NCI-H128 (cell line): ENCODE measurements at regions not wholly inside any gene's neighbourhood (a gene's known extent, or its start where the extent isn't known, plus 50 kb on each side); places are given as distances from the start of the nearest gene placed in this dataset.
"Not testable (repeated sequence)": the region's sequence is repeated elsewhere in the genome, so short reads cannot be mapped to it uniquely, and the experiment has no call there.

ENCODE experiments used
- DNase-seq: peaks from one replicate; lab custom pipeline; 2025; ENCODE audit not compliant: unreplicated experiment; lab: John Stamatoyannopoulos, UW

DNA sequence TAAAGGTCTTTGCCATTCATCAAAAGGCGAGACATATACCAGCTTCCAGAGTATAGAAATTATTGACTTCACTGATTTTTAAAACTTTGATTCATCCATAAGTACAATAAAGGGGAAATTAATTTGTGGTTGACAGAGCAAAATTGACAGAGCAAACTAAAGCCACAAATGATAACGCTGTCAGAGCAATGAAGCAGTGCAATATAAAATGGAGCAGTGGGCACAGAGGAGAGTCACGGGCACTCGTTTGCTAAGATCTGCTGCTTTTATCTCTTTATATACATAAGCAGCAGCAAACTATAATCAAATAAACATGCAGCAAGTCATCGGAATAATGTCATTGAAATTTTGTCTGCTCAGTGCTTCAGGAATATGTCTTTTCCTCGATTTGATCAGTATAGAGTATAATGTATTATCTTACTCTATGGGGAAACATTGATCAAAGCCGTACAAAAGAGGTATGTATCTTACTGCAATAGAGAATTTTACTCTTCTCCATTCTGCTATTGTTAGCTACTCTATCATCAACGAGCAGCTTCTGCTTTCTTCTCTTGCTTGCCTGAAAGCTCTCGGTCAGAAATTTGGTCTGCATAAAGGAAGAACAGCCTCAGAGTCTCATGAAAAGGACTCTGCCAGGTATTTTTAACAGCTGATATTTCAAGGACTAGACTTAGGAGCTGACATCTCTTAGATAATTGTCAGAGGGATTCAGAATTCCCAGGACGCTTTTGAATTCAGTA is 546.0 kb upstream of the ARID1B start:
- no peak for DNase-seq

DNA sequence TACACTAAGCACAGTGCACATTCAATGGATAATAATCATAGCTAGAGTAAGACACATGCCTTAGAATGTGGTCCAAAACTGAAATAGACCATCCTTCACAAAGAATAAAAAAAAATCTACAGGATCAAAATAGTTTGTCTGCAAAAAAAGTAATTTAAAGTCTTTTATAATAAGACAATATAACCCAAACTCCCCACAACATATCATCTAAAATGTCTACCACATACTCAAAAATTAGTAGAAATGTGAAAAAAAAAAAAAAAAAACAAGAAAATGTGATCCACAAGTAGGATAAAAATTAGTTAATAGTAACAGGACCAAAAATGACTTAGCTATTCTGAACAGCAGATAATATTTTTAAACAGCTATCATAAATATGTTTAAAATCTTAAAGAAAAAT is 557.2 kb upstream of the ARID1B start:
- no peak for DNase-seq

DNA sequence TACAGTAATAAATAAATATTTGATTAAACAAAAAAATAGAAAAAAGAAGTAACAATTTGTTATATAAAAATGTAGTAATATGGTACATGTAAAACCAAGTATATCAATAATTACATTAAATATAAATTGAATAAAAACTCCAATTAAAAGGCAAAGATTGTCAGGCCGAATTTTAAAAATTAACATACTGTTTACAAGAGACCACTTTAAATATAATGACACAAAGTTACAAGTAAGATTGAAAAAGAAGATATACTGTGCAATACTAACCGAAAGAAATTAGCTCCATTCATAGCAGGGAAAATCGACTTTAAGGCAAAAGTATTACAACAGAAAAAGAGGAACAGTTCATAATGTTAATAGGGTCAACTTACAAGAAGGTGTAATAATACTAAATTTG is 571.5 kb upstream of the ARID1B start:
- DNase-seq, result no peak

DNA sequence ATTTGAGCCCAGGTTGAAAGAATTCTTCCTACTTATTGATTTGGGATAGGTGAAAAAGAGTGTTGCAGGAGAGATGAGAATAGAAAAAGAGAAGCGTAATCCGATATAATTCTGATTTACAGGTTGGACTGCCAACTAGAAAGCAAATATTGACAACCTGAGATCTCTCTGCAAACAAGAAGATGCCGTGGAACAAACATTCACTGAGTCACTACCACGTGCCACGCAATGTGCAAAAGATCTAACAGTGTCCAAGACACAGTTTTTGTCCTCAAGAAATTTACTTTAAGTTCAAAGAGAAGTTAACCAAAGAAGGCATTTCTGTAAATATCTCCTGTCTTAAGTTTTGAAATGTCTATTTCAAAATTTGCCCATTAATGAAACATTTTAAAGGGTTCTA is 578.0 kb upstream of the ARID1B start:
- DNase-seq, result no peak

DNA sequence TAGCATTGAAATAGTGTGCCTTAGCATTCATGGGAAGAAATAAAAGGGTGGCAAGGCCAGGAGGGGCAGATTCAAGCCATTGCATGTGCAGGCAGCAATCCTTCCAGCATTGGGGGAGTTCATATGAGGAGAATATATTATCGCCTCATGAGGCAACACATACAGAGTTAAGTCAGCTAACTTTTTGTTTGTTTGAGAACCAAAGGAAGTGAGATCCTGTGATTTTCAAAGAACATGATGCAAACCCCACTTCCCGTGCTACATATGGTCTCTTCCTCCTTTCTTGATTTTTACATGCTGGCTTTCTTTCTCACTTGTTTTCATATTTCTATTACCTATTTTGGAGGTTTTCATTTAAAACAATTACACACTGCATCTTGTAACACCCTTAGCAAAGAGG is 579.7 kb upstream of the ARID1B start:
- DNase-seq, result no peak

DNA sequence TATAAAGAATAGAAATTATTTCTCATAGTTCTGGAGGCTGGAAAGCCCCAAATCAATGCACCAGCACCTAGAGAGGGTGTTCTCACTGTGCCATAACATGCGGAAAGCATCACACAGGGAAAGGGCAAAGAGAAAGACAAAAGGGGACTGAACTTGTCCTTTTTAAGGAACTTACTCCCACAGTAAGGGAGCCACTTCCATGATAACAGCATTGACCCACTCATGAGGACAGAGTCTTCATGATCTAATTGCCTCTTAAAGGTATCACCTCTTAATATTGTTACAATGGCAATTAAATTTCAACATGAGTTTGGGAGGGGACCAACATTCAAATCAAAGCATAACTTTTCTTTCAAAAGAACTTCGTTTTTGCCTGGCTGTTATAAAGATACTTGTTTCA is 582.2 kb upstream of the ARID1B start:
- DNase-seq, result no peak

DNA sequence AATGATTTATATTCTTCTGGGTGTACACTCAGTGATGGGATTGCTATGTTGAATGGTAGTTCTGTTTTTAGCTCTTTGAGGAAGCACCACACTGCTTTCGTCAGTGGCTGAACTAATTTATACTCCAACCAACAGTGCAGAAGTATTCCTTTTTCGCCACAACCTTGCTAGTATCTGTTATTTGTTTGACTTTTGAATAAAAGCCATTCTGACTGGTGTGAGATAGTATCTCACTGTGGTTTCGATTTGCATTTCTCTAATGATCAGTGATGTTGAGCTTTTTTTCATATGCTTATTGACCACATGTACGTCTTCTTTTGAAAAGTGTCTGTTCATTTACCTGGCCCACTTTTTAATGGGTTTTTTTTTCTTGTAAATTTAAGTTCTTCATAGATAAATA is 583.8 kb upstream of the ARID1B start:
- DNase-seq, result no peak

DNA sequence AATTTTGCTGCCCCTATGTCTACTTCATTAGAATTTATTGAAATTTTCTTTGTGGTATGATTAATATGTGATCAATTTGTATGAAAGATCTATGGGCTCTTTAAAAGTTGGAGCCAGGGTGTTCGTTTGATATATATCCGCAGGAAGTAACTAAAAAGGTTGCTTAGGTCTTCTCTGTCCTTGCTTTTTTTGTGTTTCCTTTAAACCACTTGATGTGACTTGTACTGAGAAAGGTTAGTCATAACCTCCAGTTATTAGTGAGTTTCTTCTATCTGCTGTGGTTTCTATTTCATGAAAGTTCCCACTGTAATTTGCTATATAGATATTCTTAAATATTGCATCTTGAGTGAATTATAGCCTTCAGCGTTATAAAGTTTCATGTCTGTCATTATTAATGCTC is 585.3 kb upstream of the ARID1B start:
- no peak for DNase-seq

DNA sequence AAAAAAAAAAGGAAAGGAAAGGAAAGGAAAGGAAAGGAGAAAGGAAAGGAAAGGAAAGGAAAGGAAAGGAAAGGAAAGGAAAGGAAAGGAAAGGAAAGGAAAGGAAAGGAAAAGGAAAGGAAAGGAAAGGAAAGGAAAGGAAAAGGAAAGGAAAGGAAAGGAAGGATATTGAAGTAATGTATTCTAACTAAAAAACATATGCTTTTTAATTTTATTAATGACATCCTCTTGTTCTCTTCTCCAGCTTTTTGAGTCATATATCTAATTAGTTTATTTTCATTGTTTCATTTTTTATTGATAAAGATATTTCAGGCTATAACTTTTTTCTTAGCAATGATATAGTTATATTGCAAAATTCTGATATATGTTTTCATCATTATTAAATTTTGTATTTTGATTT is 585.8 kb upstream of the ARID1B start:
- not testable (repeated sequence) for DNase-seq

DNA sequence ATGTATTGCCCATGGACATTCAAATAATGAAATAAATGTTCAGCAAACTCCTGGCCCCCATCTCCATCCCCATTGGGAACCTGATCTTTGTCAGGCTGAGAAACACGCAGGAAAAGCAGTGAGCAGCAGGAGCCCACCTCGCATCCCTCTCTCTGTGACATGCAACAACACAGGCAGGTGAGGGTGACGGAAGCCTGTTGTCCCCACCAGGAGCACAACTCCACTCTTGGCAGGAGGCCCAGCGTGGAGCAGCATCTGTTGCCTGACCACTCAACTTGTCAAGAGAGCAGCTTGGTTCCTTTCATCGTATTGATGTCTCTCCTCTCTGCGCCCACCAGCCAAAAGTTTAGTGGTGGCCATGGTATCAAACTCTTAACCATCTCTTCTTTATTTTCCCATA is 586.9 kb upstream of the ARID1B start:
- peak; percentile 50 for DNase-seq

DNA sequence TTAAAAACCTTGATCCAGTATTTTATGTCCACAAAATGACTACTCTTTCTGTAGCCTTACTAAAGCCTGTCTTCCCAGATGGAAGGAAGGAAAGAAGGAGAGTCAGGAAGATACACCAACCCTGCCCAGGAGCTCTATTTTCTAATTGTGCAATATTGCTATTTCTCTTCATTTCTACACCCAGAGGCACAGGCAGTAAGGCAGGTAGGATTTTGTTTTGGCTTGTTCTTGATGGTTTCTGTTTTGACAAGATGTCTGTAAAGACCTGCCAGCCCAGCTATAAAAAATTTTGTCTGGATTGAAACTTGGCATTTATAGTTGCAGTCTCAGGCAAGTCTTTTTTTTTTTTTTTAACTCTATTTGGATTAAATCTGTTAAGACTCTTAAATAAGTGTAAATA is 587.5 kb upstream of the ARID1B start:
- no peak for DNase-seq

DNA sequence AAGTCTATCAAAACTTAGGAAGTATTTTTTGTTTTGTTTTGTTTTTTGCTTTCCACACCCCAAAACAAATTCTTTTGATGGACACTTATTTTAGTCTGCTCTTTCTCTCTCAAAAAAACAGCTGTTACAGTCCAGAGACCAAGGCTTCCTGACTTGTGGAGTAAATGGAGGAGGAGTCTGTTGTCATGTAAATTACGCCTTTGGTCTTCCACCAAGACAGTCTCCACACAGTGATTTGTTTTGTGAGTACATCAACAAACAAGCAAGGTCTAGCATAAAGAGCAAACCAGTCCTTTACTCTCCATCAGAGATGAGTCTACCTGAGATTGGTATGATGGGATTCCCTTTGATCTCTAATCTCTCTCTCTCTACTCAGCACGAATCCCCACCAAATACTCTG is 588.0 kb upstream of the ARID1B start:
- no peak for DNase-seq

DNA sequence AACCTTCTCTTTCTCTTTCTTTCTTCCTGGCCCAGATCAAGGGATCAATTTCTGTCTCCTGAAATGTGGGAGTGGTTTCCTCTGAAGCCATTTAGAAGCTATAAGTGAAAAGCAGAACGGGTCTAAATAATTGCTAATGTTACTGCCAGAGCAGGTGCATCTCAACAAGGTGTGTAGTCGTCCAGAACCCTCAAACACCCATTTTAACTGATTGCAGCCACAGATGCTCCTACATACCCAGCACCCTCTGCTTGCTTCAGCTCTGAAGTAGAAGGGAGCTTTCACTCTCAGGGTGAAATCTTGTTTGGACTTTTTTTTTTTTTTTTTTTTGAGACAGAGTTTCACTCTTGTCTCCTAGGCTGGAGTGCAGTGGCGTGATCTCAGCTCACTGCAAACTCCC is 592.1 kb upstream of the ARID1B start:
- DNase-seq, result no peak

DNA sequence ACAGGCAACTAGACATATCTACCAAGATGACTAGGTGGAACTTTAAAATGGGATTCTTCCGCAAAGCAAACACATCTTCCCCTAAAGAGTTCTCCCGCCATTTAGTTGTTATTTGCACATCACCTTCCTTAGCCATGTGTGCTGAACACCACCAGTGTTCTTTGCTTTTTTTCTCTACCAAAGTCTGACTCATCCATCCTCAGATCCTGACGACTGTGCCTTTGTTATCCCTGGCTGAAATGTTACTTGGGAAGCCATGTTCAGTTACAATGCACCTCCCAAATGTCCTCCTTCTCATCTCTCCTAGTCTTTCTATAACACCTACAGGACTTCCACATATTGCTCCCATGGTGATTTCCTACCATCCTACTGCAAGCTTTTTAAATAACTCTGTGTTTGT is 593.5 kb upstream of the ARID1B start:
- no peak for DNase-seq

DNA sequence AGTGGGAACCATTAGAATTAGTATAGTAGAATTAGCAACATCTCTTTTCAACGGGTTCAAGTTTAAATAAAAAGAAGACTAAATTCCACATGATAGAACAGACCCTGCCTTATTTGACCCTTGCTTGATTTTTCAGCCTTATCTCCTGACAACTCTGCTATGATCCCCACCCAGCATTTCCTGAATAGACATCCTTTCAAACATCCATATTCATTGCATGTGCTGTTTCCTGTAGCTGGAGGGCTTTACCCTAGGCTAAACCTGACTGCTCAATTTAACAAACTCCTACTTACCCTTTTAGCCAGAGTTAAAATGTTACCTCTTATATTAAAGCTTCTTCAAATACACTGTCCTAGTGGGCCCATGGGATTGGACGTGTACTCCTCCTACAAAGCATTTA is 594.8 kb upstream of the ARID1B start:
- no peak for DNase-seq

DNA sequence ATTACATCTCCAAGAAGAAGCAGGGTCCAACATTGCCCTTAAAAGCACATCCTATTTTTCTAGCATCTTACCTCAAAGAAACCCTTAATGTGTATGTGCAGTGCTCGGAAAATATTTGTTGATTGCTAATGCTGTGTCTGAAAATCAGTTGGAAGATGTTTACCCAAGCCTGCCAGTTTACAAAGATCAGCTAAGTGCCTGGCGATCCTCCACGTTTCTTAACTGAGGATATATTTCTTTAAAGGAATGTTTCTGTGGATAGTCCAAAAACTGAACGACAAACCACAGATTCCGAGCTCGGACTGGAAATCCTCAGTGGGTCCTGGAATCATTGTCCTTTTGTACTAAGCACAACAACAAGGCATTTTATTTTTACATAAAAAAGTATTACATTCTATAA is 595.7 kb upstream of the ARID1B start:
- DNase-seq, result no peak

DNA sequence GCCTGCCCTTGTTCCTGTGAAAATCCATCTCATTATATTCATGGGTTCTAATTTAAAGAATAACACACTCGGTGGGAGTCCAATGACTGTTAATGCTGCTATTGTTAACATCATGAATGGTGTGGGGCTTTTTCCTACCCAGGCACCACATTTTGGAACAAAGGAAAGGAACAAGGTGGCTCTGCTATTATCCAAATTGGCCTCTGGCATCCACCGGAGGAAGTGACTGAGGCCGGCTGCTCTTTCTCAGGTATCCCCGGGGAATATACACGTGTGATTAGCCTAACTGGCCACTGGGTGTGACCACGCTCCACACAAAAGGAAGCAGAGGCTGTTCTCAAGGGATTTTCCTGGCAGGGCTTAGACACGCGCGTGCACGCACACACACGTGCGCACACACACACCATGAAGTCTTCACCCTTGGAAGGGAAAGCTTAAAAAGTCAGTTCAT is 601.2 kb upstream of the ARID1B start:
- DNase-seq, result peak; percentile 20

DNA sequence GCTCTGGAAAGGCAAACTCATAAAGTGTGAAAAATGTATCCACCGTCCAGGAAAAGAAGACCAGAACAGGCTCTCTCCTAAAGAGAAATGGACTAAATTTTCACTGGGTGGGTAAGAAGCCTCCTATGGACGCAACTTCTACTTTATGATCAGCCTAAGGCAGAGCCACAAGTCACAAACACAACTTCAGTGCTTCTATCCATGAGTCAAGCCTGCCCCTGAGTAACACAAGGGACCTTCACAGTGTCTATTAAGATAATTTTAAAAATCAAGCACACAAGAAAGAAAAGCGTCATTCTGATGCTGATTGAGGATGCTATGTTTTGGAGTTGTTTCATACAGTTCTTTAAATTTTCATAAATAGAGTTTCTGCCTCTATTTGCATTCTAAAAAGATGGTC is 601.7 kb upstream of the ARID1B start:
- DNase-seq, result no peak

DNA sequence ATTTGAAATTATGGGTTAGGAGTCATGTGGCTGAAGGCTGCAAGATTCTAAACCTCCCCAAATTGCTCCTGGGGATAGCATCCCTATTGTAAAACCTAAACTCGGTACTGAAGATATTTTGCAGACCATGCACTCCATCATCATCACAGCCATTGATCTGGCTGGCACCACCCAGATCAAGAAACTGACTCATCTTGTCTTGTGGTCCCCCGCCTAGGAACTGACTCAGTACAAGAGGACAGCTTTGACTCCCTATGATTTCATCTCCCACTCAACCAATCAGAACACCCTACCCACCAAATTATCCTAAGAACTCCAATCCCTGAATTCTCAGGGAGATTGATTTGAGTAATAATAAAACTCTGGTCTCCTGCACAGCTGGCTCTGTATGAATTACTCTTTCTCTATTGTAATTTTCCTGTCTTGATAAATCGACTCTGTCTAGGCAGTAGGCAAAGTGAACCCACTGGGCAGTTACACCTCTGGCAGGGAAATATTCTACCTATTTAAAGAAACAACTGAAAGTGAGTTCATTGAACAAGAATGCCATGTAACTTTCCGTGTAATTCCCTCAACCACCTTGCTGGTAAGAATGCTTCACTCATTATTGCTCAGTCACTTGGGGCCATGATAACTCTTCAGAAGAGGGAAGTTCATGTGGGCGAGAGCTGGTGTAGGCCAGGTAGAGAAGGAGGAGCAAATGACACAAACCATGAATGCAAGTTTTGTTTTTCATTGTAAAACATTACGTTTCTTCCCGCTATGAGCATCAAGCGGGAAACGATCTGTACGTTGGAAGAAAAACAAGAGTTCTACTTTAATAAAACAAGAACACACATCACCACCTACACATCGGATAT is 602.9 kb upstream of the ARID1B start:
- no peak for DNase-seq

DNA sequence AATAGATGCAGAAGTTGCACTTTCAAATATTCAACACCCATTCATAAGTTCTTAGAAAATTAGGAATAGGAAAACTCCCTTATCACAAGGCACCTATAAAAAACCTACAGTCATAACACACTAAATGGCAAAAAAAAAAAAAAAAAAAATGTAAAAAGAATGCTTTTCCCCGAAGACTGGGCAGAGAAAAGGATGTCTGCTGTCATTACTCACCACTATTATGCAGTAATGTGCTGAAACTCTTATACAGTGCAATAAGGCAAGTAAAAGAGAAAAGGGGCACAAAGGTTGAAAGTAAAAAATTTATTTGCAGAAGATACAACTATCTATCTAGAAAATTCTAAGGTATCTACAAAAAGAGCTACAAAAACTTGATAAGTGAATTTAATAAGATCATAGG is 607.8 kb upstream of the ARID1B start:
- no peak for DNase-seq

DNA sequence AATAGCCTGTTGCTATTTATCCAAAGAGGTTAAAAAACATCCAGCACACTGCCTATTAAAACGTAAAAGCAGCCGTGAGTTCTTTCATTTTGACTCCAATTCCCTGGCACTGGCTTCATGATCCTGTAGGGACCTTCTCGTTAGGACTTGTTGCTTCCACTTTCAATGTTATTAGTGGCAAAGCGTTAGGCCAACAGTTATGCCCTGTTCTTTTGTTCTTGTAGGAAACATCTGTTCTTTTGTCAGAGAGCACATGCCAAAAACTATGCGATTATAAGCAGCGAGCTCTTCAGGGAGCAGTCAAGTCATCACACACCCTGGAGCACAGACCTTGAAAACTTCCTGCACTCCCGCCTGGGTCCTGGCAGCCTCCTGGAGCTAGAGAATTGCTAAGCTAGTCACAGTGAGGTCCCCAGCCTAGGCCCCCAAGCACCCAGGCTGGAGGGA is 609.5 kb upstream of the ARID1B start:
- no peak for DNase-seq

DNA sequence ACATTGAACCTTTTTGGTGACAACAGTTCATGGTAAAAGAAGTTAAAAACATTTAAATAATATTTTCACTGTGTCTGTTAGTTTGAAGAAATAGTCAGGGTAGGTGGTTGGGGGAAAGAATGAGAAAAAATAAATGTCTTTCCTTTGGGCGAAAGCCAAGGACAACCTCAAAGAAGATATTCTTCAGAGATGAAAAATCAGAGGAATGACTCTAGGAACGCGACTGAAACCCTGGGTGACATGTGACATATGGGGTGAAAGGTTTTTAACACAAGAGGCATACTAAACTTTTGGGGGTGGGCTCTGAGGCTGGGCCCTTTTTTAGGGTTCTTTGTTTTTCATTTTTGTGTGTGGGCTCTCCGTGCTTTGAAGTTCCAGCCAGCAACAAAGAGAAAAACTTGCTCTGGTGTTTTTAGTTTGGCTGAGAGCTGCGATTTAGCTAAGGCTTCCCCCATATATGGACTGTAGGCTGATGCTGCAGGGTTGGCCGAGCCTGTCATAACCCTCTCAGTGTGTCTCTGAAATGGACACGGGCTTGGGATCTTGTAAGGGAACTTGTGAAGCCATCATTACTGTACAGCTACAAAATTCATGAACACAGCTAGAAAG is 610.1 kb upstream of the ARID1B start:
- DNase-seq, result no peak
